ENCODE measurements at regions not wholly inside any gene's neighbourhood (a gene's known extent, or its start where the extent isn't known, plus 50 kb on each side); places are given as distances from the start of the nearest gene placed in this dataset.
"Not testable (repeated sequence)": the region's sequence is repeated elsewhere in the genome, so short reads cannot be mapped to it uniquely, and the experiment has no call there.

DNA sequence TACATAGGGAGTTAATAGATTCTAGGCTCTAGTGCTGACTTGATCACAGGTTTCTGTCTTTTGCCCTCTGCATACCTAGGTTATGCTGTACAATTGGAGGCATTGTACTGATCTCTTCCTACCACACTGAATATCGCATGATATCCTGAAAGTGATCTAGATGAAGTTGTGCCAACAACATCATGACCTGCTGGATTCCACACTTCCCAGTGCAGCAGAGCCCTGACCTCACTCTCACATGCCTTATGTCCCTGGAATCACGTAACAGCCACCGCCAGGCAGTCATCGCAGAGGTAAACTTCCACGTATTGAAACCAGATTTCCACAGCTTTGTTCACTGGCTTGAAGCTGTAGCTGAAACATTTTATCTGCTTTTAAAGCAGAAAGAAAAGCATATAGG lies 214.0 kb downstream of the ANKRD30B start:
- peaks cover 6% of the 10 kb centered on the region for H3K9me3 Mint-ChIP-seq (ENCODE audit: low read depth, unreplicated experiment)
- no peak overlapping the region for H3K4me3 Mint-ChIP-seq (ENCODE audit: low read depth, unreplicated experiment)
- BruUV-seq (replicated peaks) = no TSS peak
- no peaks in the 10 kb centered on the region for H3K36me3 Mint-ChIP-seq (ENCODE audit: insufficient read depth, unreplicated experiment)
- no peaks in the 10 kb centered on the region for H3K27me3 Mint-ChIP-seq (ENCODE audit: unreplicated experiment)
- no peak for DNase-seq
- CTCF ChIA-PET = no interaction called here
- no peak for TF ChIP-seq CTCF (IDR thresholded peaks at IDR 0.05; ENCODE audit: unreplicated experiment)
- no peaks in the 10 kb centered on the region for H3K4me1 Mint-ChIP-seq (ENCODE audit: low read depth, unreplicated experiment)
- intact Hi-C loops (cut with micrococcal nuclease; ENCODE audit: unreplicated experiment) = no loop called here
- H3K27ac Mint-ChIP-seq (ENCODE audit: unreplicated experiment) = no peak overlapping the region

DNA sequence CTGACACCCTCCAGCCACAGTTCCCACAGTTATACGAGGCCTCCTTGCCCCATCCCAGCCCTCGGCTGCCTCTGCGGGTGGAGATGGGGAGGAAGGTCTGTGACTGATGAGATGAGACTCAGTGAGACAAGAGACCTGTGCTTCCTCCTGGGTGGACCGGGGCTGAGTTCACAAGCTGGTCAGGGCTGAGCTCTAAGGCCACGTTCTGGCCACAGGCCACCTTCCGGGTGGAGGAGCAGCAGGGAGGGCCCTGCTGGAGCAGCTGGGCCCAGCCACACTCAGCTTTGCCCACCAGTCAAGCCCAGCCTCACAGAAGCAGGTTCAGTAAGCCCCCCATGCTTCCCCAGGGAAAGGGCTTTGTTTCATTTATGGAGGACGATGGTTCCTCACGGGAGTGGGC lies 214.7 kb downstream of the ANKRD30B start:
- no peak for TF ChIP-seq CTCF (IDR thresholded peaks at IDR 0.05; ENCODE audit: unreplicated experiment)
- CTCF ChIA-PET = no interaction called here
- BruUV-seq (replicated peaks) = no TSS peak
- no peaks in the 10 kb centered on the region for H3K4me1 Mint-ChIP-seq (ENCODE audit: low read depth, unreplicated experiment)
- H3K27ac Mint-ChIP-seq (ENCODE audit: unreplicated experiment) = no peak overlapping the region
- H3K9me3 Mint-ChIP-seq (ENCODE audit: low read depth, unreplicated experiment) = peaks cover 6% of the 10 kb centered on the region
- no peak overlapping the region for H3K4me3 Mint-ChIP-seq (ENCODE audit: low read depth, unreplicated experiment)
- no peaks in the 10 kb centered on the region for H3K27me3 Mint-ChIP-seq (ENCODE audit: unreplicated experiment)
- intact Hi-C loops (cut with micrococcal nuclease; ENCODE audit: unreplicated experiment) = no loop called here
- no peak for DNase-seq
- H3K36me3 Mint-ChIP-seq (ENCODE audit: insufficient read depth, unreplicated experiment) = no peaks in the 10 kb centered on the region

GRCh38 chr18:14963246-14963645 lies 215.3 kb downstream of the ANKRD30B start:
- Mint-ChIP-seq H3K4me1 (ENCODE audit: low read depth, unreplicated experiment) (no peaks in the 10 kb centered on the region), H3K9me3 (ENCODE audit: low read depth, unreplicated experiment) (peaks cover 6% of the 10 kb centered on the region), H3K36me3 (ENCODE audit: insufficient read depth, unreplicated experiment) (no peaks in the 10 kb centered on the region), H3K27me3 (ENCODE audit: unreplicated experiment) (no peaks in the 10 kb centered on the region), H3K4me3 (ENCODE audit: low read depth, unreplicated experiment) (no peak overlapping the region), H3K27ac (ENCODE audit: unreplicated experiment) (no peak overlapping the region)
- no TSS peak for BruUV-seq (replicated peaks)
- DNase-seq = no peak
- intact Hi-C loops (cut with micrococcal nuclease; ENCODE audit: unreplicated experiment) = no loop called here
- CTCF ChIA-PET = no interaction called here
- TF ChIP-seq CTCF (IDR thresholded peaks at IDR 0.05; ENCODE audit: unreplicated experiment) = no peak

GRCh38 chr18:14964002-14964401 lies 216.0 kb downstream of the ANKRD30B start:
- BruUV-seq (replicated peaks) = no TSS peak
- CTCF ChIA-PET = no interaction called here
- no peak overlapping the region for H3K4me3 Mint-ChIP-seq (ENCODE audit: low read depth, unreplicated experiment)
- no peak overlapping the region for H3K27ac Mint-ChIP-seq (ENCODE audit: unreplicated experiment)
- H3K36me3 Mint-ChIP-seq (ENCODE audit: insufficient read depth, unreplicated experiment) = no peaks in the 10 kb centered on the region
- no peak for DNase-seq
- H3K9me3 Mint-ChIP-seq (ENCODE audit: low read depth, unreplicated experiment) = peaks cover 6% of the 10 kb centered on the region
- intact Hi-C loops (cut with micrococcal nuclease; ENCODE audit: unreplicated experiment) = no loop called here
- TF ChIP-seq CTCF (IDR thresholded peaks at IDR 0.05; ENCODE audit: unreplicated experiment) = no peak
- H3K4me1 Mint-ChIP-seq (ENCODE audit: low read depth, unreplicated experiment) = peaks cover 2% of the 10 kb centered on the region
- no peaks in the 10 kb centered on the region for H3K27me3 Mint-ChIP-seq (ENCODE audit: unreplicated experiment)

- no TSS peak for BruUV-seq (replicated peaks)
- peaks cover 9% of the 10 kb centered on the region for H3K9me3 Mint-ChIP-seq (ENCODE audit: low read depth, unreplicated experiment)
- H3K27me3 Mint-ChIP-seq (ENCODE audit: unreplicated experiment) = no peaks in the 10 kb centered on the region
- no peak overlapping the region for H3K4me3 Mint-ChIP-seq (ENCODE audit: low read depth, unreplicated experiment)
- no peak for DNase-seq
- TF ChIP-seq CTCF (IDR thresholded peaks at IDR 0.05; ENCODE audit: unreplicated experiment) = no peak
- no peaks in the 10 kb centered on the region for H3K36me3 Mint-ChIP-seq (ENCODE audit: insufficient read depth, unreplicated experiment)
- intact Hi-C loops (cut with micrococcal nuclease; ENCODE audit: unreplicated experiment) = no loop called here
- CTCF ChIA-PET = no interaction called here
- no peak overlapping the region for H3K27ac Mint-ChIP-seq (ENCODE audit: unreplicated experiment)
- H3K4me1 Mint-ChIP-seq (ENCODE audit: low read depth, unreplicated experiment) = peaks cover 6% of the 10 kb centered on the region
These were observed 216.4 kb downstream of the ANKRD30B start for GRCh38 chr18:14964406-14964805.

DNA sequence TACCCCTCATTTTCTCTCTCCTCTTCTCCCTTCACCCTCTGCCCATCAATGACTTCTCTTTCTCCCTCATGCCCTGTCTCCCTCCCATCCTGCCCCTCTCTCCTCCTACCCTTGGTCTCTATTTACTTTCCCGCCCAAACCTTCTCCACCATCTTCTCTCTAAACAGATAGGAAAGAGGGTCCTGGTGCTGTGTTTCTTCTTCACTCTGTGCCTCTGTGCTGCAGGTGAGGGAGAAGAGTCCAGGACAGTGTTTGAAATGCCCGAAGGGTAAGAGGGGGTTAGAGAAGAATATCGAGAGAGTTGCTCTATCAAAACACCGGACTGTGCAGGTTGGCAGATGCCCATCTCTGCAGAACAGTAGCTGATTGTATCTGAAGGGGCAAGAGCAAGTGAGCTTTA lies 217.0 kb downstream of the ANKRD30B start:
- BruUV-seq (replicated peaks); intact Hi-C loops (cut with micrococcal nuclease; ENCODE audit: unreplicated experiment); H3K36me3 Mint-ChIP-seq (ENCODE audit: insufficient read depth, unreplicated experiment); H3K4me3 Mint-ChIP-seq (ENCODE audit: low read depth, unreplicated experiment); H3K27ac Mint-ChIP-seq (ENCODE audit: unreplicated experiment); DNase-seq; H3K27me3 Mint-ChIP-seq (ENCODE audit: unreplicated experiment); H3K9me3 Mint-ChIP-seq (ENCODE audit: low read depth, unreplicated experiment); H3K4me1 Mint-ChIP-seq (ENCODE audit: low read depth, unreplicated experiment); CTCF ChIA-PET: not testable (repeated sequence)
